ENCODE measurements at regions not wholly inside any gene's neighbourhood (a gene's known extent, or its start where the extent isn't known, plus 50 kb on each side); places are given as distances from the start of the nearest gene placed in this dataset.
"Not testable (repeated sequence)": the region's sequence is repeated elsewhere in the genome, so short reads cannot be mapped to it uniquely, and the experiment has no call there.

GRCh38 chr13:85132986-85133385, 666.2 kb downstream of the SLITRK6 start:
- ATAC-seq (ENCODE audit: insufficient read depth, low FRiP score) (no peak), DNase-seq (no peak)
- Histone ChIP-seq H3K27ac (ENCODE audit: low read depth in 1 of 2, low read length in 1 of 2) (no peak overlapping the region), H3K9me3 (ENCODE audit: control insufficient read depth in 4 of 4, insufficient read depth in 3 of 4, low read length in 3 of 4) (peaks cover 0 to 2% (median 0%) of the 10 kb centered on the region in 4 donors), H3K4me3 (no peak overlapping the region), H3K36me3 (ENCODE audit: control insufficient read depth in 4 of 4, insufficient read depth in 4 of 4, low read length in 4 of 4) (no peaks in the 10 kb centered on the region), H3K4me1 (ENCODE audit: control insufficient read depth in 5 of 5, insufficient read depth in 5 of 5, low read length in 5 of 5) (no peaks in the 10 kb centered on the region), H3K9ac (ENCODE audit: insufficient read depth in 1 of 2, low read length in 2 of 2) (no peak overlapping the region), H3K27me3 (ENCODE audit: control insufficient read depth in 3 of 3, insufficient read depth in 3 of 3, low read length in 2 of 3) (no peaks in the 10 kb centered on the region)
- WGBS, 2 donors, result 83 to 89% methylated on average over 6 of the region's 6 CpGs
- TF ChIP-seq, protein P1, sequence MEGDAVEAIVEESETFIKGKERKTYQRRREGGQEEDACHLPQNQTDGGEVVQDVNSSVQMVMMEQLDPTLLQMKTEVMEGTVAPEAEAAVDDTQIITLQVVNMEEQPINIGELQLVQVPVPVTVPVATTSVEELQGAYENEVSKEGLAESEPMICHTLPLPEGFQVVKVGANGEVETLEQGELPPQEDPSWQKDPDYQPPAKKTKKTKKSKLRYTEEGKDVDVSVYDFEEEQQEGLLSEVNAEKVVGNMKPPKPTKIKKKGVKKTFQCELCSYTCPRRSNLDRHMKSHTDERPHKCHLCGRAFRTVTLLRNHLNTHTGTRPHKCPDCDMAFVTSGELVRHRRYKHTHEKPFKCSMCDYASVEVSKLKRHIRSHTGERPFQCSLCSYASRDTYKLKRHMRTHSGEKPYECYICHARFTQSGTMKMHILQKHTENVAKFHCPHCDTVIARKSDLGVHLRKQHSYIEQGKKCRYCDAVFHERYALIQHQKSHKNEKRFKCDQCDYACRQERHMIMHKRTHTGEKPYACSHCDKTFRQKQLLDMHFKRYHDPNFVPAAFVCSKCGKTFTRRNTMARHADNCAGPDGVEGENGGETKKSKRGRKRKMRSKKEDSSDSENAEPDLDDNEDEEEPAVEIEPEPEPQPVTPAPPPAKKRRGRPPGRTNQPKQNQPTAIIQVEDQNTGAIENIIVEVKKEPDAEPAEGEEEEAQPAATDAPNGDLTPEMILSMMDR (IDR thresholded peaks at IDR 0.05; ENCODE audit: control extremely low read depth, extremely low read depth), result no peak

- not testable (repeated sequence) for DNase-seq, H3K4me3 ChIP-seq
These were observed 675.7 kb downstream of the SLITRK6 start for GRCh38 chr13:85123501-85123900.

GRCh38 chr13:85108356-85108755, 690.9 kb downstream of the SLITRK6 start:
- Histone ChIP-seq H3K4me1 (ENCODE audit: control insufficient read depth in 5 of 5, insufficient read depth in 5 of 5, low read length in 5 of 5) (no peaks in the 10 kb centered on the region), H3K9ac (ENCODE audit: insufficient read depth in 1 of 2, low read length in 2 of 2) (no peak overlapping the region), H3K36me3 (ENCODE audit: control insufficient read depth in 4 of 4, insufficient read depth in 4 of 4, low read length in 4 of 4) (no peaks in the 10 kb centered on the region), H3K4me3 (no peak overlapping the region), H3K9me3 (ENCODE audit: control insufficient read depth in 4 of 4, insufficient read depth in 3 of 4, low read length in 3 of 4) (no peaks in the 10 kb centered on the region), H3K27ac (ENCODE audit: low read depth in 1 of 2, low read length in 1 of 2) (no peak overlapping the region), H3K27me3 (ENCODE audit: control insufficient read depth in 3 of 3, insufficient read depth in 3 of 3, low read length in 2 of 3) (no peaks in the 10 kb centered on the region)
- DNase-seq (no peak), ATAC-seq (ENCODE audit: insufficient read depth, low FRiP score) (no peak)
- WGBS, 2 donors, result 81 to 90% methylated on average over 3 of the region's 3 CpGs
- TF ChIP-seq, protein P1 (IDR thresholded peaks at IDR 0.05; ENCODE audit: control extremely low read depth, extremely low read depth), result no peak

More at GRCh38 chr13:85123501-85123900, 675.7 kb downstream of the SLITRK6 start:
- H3K9ac ChIP-seq (ENCODE audit: insufficient read depth in 1 of 2, low read length in 2 of 2); ATAC-seq (ENCODE audit: insufficient read depth, low FRiP score); H3K36me3 ChIP-seq (ENCODE audit: control insufficient read depth in 4 of 4, insufficient read depth in 4 of 4, low read length in 4 of 4); H3K4me1 ChIP-seq (ENCODE audit: control insufficient read depth in 5 of 5, insufficient read depth in 5 of 5, low read length in 5 of 5); H3K27ac ChIP-seq (ENCODE audit: low read depth in 1 of 2, low read length in 1 of 2); H3K9me3 ChIP-seq (ENCODE audit: control insufficient read depth in 4 of 4, insufficient read depth in 3 of 4, low read length in 3 of 4); H3K27me3 ChIP-seq (ENCODE audit: control insufficient read depth in 3 of 3, insufficient read depth in 3 of 3, low read length in 2 of 3): not testable (repeated sequence)
- 85 to 90% methylated on average over 10 to 14 of the region's 14 CpGs for WGBS, 2 donors

DNA sequence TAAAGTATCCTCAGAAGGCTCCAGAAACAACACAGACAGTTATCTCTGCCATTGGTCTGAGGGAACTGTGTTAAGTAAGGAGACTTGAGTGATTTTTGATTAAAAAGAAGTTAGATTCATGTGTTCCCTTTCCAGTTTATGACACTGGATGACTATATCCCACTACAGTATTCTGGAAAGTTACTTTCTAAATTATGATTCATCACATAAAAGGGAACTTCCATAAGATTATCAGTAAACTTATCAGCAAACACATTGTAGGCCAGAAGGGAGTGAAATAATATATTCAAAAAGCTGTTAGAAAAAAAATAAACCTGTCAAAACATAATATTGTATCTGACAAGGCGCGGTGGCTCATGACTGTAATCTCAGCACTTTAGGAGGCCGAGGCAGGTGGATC, 700.0 kb downstream of the SLITRK6 start:
- Histone ChIP-seq H3K9me3 (ENCODE audit: control insufficient read depth in 4 of 4, insufficient read depth in 3 of 4, low read length in 3 of 4) (no peaks in the 10 kb centered on the region), H3K4me3 (no peak overlapping the region), H3K9ac (ENCODE audit: insufficient read depth in 1 of 2, low read length in 2 of 2) (no peak overlapping the region), H3K4me1 (ENCODE audit: control insufficient read depth in 5 of 5, insufficient read depth in 5 of 5, low read length in 5 of 5) (no peaks in the 10 kb centered on the region), H3K36me3 (ENCODE audit: control insufficient read depth in 4 of 4, insufficient read depth in 4 of 4, low read length in 4 of 4) (no peaks in the 10 kb centered on the region), H3K27ac (ENCODE audit: low read depth in 1 of 2, low read length in 1 of 2) (no peak overlapping the region), H3K27me3 (ENCODE audit: control insufficient read depth in 3 of 3, insufficient read depth in 3 of 3, low read length in 2 of 3) (no peaks in the 10 kb centered on the region)
- ATAC-seq (ENCODE audit: insufficient read depth, low FRiP score) (no peak), DNase-seq (no peak)
- 94 to 96% methylated on average over 3 of the region's 3 CpGs for WGBS, 2 donors
- TF ChIP-seq, protein P1 (IDR thresholded peaks at IDR 0.05; ENCODE audit: control extremely low read depth, extremely low read depth), result no peak

Data from lung (tissue), 11 donors.